Glutamatergic neuron (in vitro differentiated cells): ENCODE measurements at regions not wholly inside any gene's neighbourhood (a gene's known extent, or its start where the extent isn't known, plus 50 kb on each side); places are given as distances from the start of the nearest gene placed in this dataset.
"Not testable (repeated sequence)": the region's sequence is repeated elsewhere in the genome, so short reads cannot be mapped to it uniquely, and the experiment has no call there.

Experiments
- DNase-seq: peaks from one replicate; pipeline ENCODE4 v3.0.0; 2022
- H3K27ac Mint-ChIP-seq: one replicate; pipeline ENCODE4 v1.8.0; 2020; ENCODE audit warnings: mild to moderate bottlenecking, mixed read lengths, inconsistent platforms; ENCODE audit not compliant: unreplicated experiment
- H3K27me3 Mint-ChIP-seq: one replicate; pipeline ENCODE4 v1.8.0; 2020; ENCODE audit warnings: mild to moderate bottlenecking, moderate library complexity, mixed read lengths, inconsistent platforms; ENCODE audit not compliant: unreplicated experiment
- H3K36me3 Mint-ChIP-seq: one replicate; pipeline ENCODE4 v1.8.0; 2020; ENCODE audit warnings: mild to moderate bottlenecking, mixed read lengths, inconsistent platforms; ENCODE audit not compliant: unreplicated experiment
- H3K4me1 Mint-ChIP-seq: one replicate; pipeline ENCODE4 v1.8.0; 2020; ENCODE audit warnings: mild to moderate bottlenecking, low read depth, mixed read lengths, inconsistent platforms; ENCODE audit not compliant: unreplicated experiment
- H3K4me3 Mint-ChIP-seq: one replicate; pipeline ENCODE4 v1.8.0; 2020; ENCODE audit warnings: mild to moderate bottlenecking, mixed read lengths, inconsistent platforms; ENCODE audit not compliant: unreplicated experiment
- H3K9me3 Mint-ChIP-seq: one replicate; pipeline ENCODE4 v1.8.0; 2020; ENCODE audit warnings: mild to moderate bottlenecking, moderate library complexity, mixed read lengths, inconsistent platforms; ENCODE audit not compliant: unreplicated experiment

DNA sequence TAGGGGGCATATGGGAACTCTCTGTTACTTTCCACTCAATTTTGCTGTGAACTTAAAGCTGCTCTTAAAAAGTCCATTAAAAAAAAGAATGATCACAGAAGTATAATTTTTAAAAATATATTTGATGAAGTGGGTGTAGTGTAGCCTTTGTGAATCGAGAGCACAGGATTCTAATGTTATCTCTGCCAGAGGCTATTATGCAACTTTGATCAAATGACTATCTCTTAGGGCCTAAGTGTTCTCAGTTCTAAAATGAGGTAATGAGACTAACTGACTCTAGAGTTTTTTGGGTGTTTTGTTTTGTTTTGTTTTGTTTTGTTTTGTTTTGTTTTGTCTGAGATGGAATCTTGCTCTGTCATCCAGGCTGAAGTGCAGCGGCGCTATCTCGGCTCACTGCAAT lies 143.2 kb downstream of the FAM72B start:
- H3K4me3 Mint-ChIP-seq, H3K9me3 Mint-ChIP-seq, H3K27me3 Mint-ChIP-seq, H3K36me3 Mint-ChIP-seq, H3K27ac Mint-ChIP-seq, H3K4me1 Mint-ChIP-seq, DNase-seq: not testable (repeated sequence)

- not testable (repeated sequence) for H3K27me3 Mint-ChIP-seq, H3K36me3 Mint-ChIP-seq, H3K4me1 Mint-ChIP-seq, DNase-seq, H3K27ac Mint-ChIP-seq, H3K9me3 Mint-ChIP-seq, H3K4me3 Mint-ChIP-seq
These were observed 142.6 kb downstream of the FAM72B start for GRCh38 chr1:121041497-121041896.

DNA sequence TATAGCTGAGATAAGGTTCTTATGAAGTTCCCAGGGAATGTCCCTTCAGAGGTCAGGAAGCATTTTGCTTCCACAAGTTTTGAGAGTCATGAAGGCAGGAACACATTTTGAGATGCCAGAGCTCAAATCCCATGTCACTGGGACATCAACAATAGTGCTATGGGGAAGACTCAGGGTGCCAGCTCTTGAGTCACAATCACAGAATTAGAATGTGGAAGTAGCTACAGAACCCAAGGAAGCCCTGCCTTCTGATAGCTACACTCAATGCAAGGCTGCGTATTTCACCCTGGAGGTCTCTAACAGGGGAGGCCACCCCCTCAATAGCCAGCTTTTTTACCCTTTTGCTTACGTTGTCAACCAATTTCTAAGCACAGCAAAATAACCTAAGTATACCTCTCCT lies 141.3 kb downstream of the FAM72B start:
- not testable (repeated sequence) for H3K36me3 Mint-ChIP-seq, H3K4me1 Mint-ChIP-seq, H3K4me3 Mint-ChIP-seq, H3K9me3 Mint-ChIP-seq, DNase-seq, H3K27ac Mint-ChIP-seq, H3K27me3 Mint-ChIP-seq

- not testable (repeated sequence) for H3K4me1 Mint-ChIP-seq, DNase-seq, H3K4me3 Mint-ChIP-seq, H3K9me3 Mint-ChIP-seq, H3K27me3 Mint-ChIP-seq, H3K27ac Mint-ChIP-seq, H3K36me3 Mint-ChIP-seq
These were observed 135.8 kb downstream of the FAM72B start for GRCh38 chr1:121048293-121048752.

DNA sequence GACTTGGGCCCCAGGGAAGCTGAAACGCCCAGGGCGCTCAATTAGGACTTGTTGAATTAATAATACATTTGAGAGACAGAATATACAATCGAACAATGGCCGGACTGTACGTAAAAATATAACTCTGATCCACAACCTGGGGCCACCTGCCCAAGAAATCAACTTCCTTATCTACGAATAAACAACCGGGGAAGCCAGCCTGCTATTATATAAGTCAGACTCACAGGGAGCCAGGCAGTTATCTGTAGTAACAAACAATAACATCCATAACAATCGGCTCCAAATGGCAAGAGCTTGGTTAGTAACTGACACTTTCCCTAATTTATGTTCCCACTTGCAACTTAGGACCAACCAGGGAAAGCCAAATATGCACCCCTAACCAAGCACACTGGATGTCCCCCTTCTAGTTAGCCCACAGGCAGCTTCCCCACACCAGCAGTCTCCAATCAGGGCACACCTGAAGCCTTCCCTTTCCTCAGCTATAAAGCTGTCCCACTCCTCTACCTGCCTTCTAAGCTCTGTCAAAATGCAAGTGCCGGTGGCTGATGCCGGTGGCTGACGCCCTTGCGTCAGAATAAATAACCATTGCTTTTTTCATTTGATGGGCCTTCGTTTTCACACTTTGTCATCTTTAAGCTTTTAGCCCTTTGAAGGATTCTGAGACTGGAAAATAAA lies 135.2 kb downstream of the FAM72B start:
- H3K27me3 Mint-ChIP-seq, H3K36me3 Mint-ChIP-seq, H3K27ac Mint-ChIP-seq, H3K4me1 Mint-ChIP-seq, H3K9me3 Mint-ChIP-seq, DNase-seq, H3K4me3 Mint-ChIP-seq: not testable (repeated sequence)

DNA sequence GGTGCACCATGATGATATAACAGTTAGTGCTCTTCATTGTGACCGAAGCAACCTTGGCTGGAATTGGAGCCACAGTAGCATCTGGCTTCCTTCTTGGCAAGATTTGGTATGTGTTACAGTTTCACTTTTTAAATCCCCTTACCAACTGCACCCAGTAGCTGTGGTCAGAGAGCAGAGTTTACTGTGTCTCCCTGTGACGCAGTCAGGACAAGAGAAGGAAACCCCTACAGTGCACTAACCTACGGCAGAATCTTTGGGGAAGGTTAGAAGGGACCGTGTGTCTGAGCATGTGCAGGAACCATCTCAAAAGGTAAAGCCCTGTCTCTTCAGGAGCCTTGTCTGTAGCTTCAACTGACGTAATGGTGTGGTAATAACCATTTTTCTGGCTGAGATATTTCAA lies 134.0 kb downstream of the FAM72B start:
- not testable (repeated sequence) for H3K9me3 Mint-ChIP-seq, H3K27me3 Mint-ChIP-seq, H3K36me3 Mint-ChIP-seq, H3K4me3 Mint-ChIP-seq, H3K4me1 Mint-ChIP-seq, H3K27ac Mint-ChIP-seq, DNase-seq

DNA sequence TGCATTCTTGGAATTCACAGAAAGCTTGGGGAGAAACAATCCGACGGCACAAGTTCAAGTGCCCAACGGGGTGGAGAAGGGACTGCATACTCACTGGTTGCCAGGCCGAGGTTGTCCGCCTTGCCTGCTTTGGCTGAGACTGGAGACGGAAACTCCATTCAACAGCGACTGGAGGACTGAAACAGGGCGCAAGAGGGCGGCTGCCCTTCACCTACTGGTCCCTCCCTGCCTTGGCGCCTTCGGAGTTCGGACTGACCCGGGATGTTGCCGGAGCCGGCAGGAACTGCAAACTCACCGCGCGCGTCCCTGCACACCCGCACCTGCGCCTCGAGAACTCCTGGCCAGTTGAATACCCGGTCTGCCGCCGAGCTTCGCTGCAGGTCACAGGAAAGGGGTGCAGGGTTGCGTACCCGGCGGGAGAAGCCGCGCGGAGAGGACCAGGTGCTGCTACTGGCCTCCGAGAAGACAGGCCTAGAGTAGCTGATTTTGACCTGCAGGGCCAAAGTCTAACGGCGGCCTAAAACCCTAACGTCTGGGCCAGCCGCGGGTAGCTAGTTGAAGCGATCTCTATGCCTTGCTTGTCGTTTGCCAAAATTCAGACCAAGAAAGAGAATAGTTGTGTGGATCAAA lies 132.9 kb downstream of the FAM72B start:
- not testable (repeated sequence) for H3K9me3 Mint-ChIP-seq, H3K36me3 Mint-ChIP-seq, H3K27ac Mint-ChIP-seq, DNase-seq, H3K4me1 Mint-ChIP-seq, H3K27me3 Mint-ChIP-seq
- H3K4me3 Mint-ChIP-seq = peak overlapping the region; percentile 22

GRCh38 chr1:121052081-121052660 lies 132.0 kb downstream of the FAM72B start:
- not testable (repeated sequence) for H3K36me3 Mint-ChIP-seq, H3K4me1 Mint-ChIP-seq, H3K9me3 Mint-ChIP-seq, H3K4me3 Mint-ChIP-seq, H3K27me3 Mint-ChIP-seq, H3K27ac Mint-ChIP-seq
- peak; percentile 14 for DNase-seq

DNA sequence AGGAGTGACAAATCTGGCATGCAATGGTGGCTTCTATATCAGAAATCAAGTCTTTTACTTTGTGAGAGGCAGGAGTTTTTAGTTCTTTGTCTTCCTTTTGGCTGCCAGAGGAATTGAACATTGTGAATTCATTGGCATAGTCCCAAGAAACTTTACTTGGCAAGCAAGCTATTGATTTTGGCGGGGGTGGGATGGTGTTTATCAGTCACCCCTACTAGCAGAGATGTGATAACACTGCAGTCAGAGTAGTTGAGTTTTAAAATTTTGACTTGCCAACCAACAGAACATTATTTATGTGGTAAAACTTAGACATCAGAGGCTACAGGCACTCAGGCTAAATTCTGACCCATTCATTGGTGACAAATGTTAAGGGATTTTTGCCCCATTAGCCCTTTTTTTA lies 129.2 kb downstream of the FAM72B start:
- not testable (repeated sequence) for H3K27me3 Mint-ChIP-seq, DNase-seq, H3K4me1 Mint-ChIP-seq, H3K4me3 Mint-ChIP-seq, H3K9me3 Mint-ChIP-seq, H3K36me3 Mint-ChIP-seq, H3K27ac Mint-ChIP-seq

DNA sequence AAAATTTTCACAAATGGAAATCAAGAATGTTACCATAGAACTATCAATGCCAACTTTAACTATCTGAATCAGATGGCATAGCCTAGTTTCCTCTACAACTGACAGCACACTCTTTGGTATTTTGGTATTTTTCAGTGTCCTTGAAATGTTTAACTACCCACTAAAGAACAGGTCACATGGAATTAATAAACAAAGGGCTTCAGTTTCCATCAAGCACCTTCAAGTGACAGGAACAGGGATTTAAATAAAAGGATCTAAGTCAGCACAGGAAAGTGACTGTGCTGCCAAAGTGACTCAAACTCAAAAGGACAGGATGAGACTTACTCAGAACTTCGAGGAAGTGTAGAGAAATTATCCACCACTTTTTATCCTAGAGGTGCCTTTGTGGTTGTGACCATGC lies 117.2 kb downstream of the FAM72B start:
- not testable (repeated sequence) for DNase-seq, H3K27ac Mint-ChIP-seq, H3K36me3 Mint-ChIP-seq, H3K4me3 Mint-ChIP-seq, H3K9me3 Mint-ChIP-seq, H3K27me3 Mint-ChIP-seq, H3K4me1 Mint-ChIP-seq

GRCh38 chr1:121068738-121069499 lies 115.2 kb downstream of the FAM72B start:
- DNase-seq, H3K27me3 Mint-ChIP-seq, H3K9me3 Mint-ChIP-seq, H3K27ac Mint-ChIP-seq, H3K4me3 Mint-ChIP-seq, H3K36me3 Mint-ChIP-seq, H3K4me1 Mint-ChIP-seq: not testable (repeated sequence)

DNA sequence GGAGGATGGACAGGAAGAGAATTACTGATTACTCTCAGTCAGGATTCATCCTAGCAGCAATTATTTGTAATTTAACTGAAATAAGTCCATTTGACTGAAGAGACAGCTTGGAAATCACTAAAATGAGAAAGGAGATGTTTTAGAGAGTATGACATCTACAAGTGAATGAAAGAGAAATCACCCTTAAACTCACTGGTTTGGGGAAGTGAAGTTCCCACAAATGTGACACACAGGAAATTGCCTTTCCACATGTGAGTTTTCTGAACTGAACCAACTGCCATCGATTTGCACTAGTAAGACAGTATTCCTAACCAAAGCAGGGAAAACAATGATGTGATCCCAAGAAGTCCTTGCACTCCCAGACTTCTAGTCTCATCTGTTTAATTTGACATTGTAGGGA lies 110.3 kb downstream of the FAM72B start:
- H3K9me3 Mint-ChIP-seq, H3K36me3 Mint-ChIP-seq, H3K27ac Mint-ChIP-seq, DNase-seq, H3K4me1 Mint-ChIP-seq, H3K4me3 Mint-ChIP-seq, H3K27me3 Mint-ChIP-seq: not testable (repeated sequence)
